Gastrocnemius medialis (tissue), 4 donors: ENCODE measurements at regions not wholly inside any gene's neighbourhood (a gene's known extent, or its start where the extent isn't known, plus 50 kb on each side); places are given as distances from the start of the nearest gene placed in this dataset.

ENCODE experiments used
- ATAC-seq, 2 donors: fragments of 150-250 bp; one replicate each; pipeline ENCODE4 v1.9.1; 2016
- DNase-seq, 2 donors: peaks; one replicate each; pipeline ENCODE4 v3.0.0-alpha.2; 2019
- H3K27ac ChIP-seq, 4 donors: fragments of 200-600 bp; sonication (generic); 1 replicate in 1 of 4; 2 replicates in 3 of 4; pipeline ENCODE4 v1.5.1; 2016 to 2018; ENCODE audit warnings: mild to moderate bottlenecking in 2 of 4, moderate library complexity in 1 of 4
- H3K27me3 ChIP-seq, 3 donors: fragments of 200-600 bp; sonication (generic) in 2 of 3; 1 replicate in 1 of 3; 2 replicates in 2 of 3; pipeline versions ENCODE4 v1.5.1 to v1.6.0; 2016 to 2019; ENCODE audit warnings: mild to moderate bottlenecking in 1 of 3, moderate library complexity in 1 of 3
- H3K36me3 ChIP-seq, 2 donors: fragments of 200-600 bp; sonication (generic) in 1 of 2; one replicate each; pipeline ENCODE4 v1.5.1; 2017 to 2018
- H3K4me1 ChIP-seq, 2 donors: fragments of 200-600 bp; sonication (generic) in 1 of 2; one replicate each; pipeline ENCODE4 v1.5.1; 2016 to 2017; ENCODE audit warnings: mild to moderate bottlenecking in 2 of 2
- H3K4me3 ChIP-seq, 4 donors: fragments of 200-600 bp; sonication (generic) in 3 of 4; 1 replicate in 1 of 4; 2 replicates in 3 of 4; pipeline ENCODE4 v1.5.1; 2016 to 2019; ENCODE audit warnings: mild to moderate bottlenecking in 2 of 4
- H3K9me3 ChIP-seq, 3 donors: fragments of 200-600 bp; sonication (generic) in 2 of 3; 1 replicate in 1 of 3; 2 replicates in 2 of 3; pipeline ENCODE4 v1.5.1; 2016 to 2019
- CTCF ChIP-seq, 5 experiments: fragments of 450-650 bp in 3 of 5; fragments of 200-600 bp in 2 of 5; sonication (generic) in 2 of 5; IDR thresholded peaks in 4 of 5; conservative IDR thresholded peaks in 1 of 5; 1 replicate in 4 of 5; 2 replicates in 1 of 5; pipeline ENCODE4 v1.5.1; 2016 to 2019; ENCODE audit warnings: antibody characterized with exemption in 5 of 5, mild to moderate bottlenecking in 3 of 5, moderate library complexity in 3 of 5
- POLR2A ChIP-seq, 2 donors: fragments of 450-650 bp; IDR thresholded peaks; one replicate each; pipeline ENCODE4 v1.6.1; 2017; ENCODE audit warnings: antibody characterized with exemption in 2 of 2, mild to moderate bottlenecking in 2 of 2, moderate library complexity in 2 of 2
- in situ Hi-C, 4 donors: fragments of 200-750 bp; cut with MboI; loops; one replicate each; pipeline versions ENCODE4 v1.15.0 to v1.8.0; 2017; ENCODE audit warnings: low sequenced_read_pairs in 4 of 4
- intact Hi-C: fragments of 100-400 bp; cut with DNase I; formaldehyde crosslinking; loops from one replicate; pipeline ENCODE4 v1.15.1; 2023; ENCODE audit warnings: low total_unique reads

- no peak for TF ChIP-seq CTCF (IDR thresholded peaks at IDR 0.05 in 4 of 5, conservative IDR thresholded peaks at IDR 0.05 in 1 of 5)
- TF ChIP-seq POLR2A (IDR thresholded peaks at IDR 0.05): no peak
- H3K4me3 ChIP-seq: no peak overlapping the region
- no peaks in the 10 kb centered on the region for H3K4me1 ChIP-seq
- no peaks in the 10 kb centered on the region for H3K9me3 ChIP-seq
- no peak overlapping the region for H3K27ac ChIP-seq
- H3K27me3 ChIP-seq: no peaks in the 10 kb centered on the region
- ATAC-seq: no peak
- intact Hi-C loops: no loop called here
- H3K36me3 ChIP-seq: no peaks in the 10 kb centered on the region
- DNase-seq: no peak
- in situ Hi-C loops: no loop called here
These were observed 139.6 kb upstream of the DCC start for GRCh38 chr18:52200406-52200805.

GRCh38 chr18:52200921-52201663, 138.9 kb upstream of the DCC start:
- no peak overlapping the region for H3K27ac ChIP-seq
- H3K9me3 ChIP-seq: no peaks in the 10 kb centered on the region
- DNase-seq: no peak
- in situ Hi-C loops: no loop called here
- no peak for TF ChIP-seq CTCF (IDR thresholded peaks at IDR 0.05 in 4 of 5, conservative IDR thresholded peaks at IDR 0.05 in 1 of 5)
- TF ChIP-seq POLR2A (IDR thresholded peaks at IDR 0.05): no peak
- H3K4me1 ChIP-seq: no peaks in the 10 kb centered on the region
- no peak for ATAC-seq
- H3K4me3 ChIP-seq: no peak overlapping the region
- H3K36me3 ChIP-seq: no peaks in the 10 kb centered on the region
- intact Hi-C loops: no loop called here
- no peaks in the 10 kb centered on the region for H3K27me3 ChIP-seq

- in situ Hi-C loops (no loop called here), intact Hi-C loops (no loop called here)
- Histone ChIP-seq H3K27ac (no peak overlapping the region), H3K4me3 (no peak overlapping the region), H3K36me3 (no peaks in the 10 kb centered on the region), H3K4me1 (no peaks in the 10 kb centered on the region), H3K27me3 (no peaks in the 10 kb centered on the region), H3K9me3 (no peaks in the 10 kb centered on the region)
- ATAC-seq (no peak), DNase-seq (no peak)
- no peak for TF ChIP-seq POLR2A (IDR thresholded peaks at IDR 0.05)
- TF ChIP-seq CTCF (IDR thresholded peaks at IDR 0.05 in 4 of 5, conservative IDR thresholded peaks at IDR 0.05 in 1 of 5): no peak
These were observed 131.4 kb upstream of the DCC start for GRCh38 chr18:52208646-52209045.

- in situ Hi-C loops: no loop called here
- DNase-seq: no peak
- intact Hi-C loops: no loop called here
These were observed 123.9 kb upstream of the DCC start for GRCh38 chr18:52216109-52216508.

More at GRCh38 chr18:52216109-52216508, 123.9 kb upstream of the DCC start:
- Histone ChIP-seq H3K27me3 (no peaks in the 10 kb centered on the region), H3K9me3 (no peaks in the 10 kb centered on the region), H3K4me1 (no peaks in the 10 kb centered on the region), H3K36me3 (no peaks in the 10 kb centered on the region), H3K27ac (no peak overlapping the region), H3K4me3 (no peak overlapping the region)
- ATAC-seq: no peak
- TF ChIP-seq POLR2A (IDR thresholded peaks at IDR 0.05): no peak
- TF ChIP-seq CTCF (IDR thresholded peaks at IDR 0.05 in 4 of 5, conservative IDR thresholded peaks at IDR 0.05 in 1 of 5): no peak
